ENCODE measurements at regions not wholly inside any gene's neighbourhood (a gene's known extent, or its start where the extent isn't known, plus 50 kb on each side); places are given as distances from the start of the nearest gene placed in this dataset.
"Not testable (repeated sequence)": the region's sequence is repeated elsewhere in the genome, so short reads cannot be mapped to it uniquely, and the experiment has no call there.

- intact Hi-C loops (cut with micrococcal nuclease), result no loop called here
Measured at GRCh38 chr17:62156949-62157348, 91.9 kb upstream of the MED13 start.

GRCh38 chr17:62154909-62155308 lies 89.8 kb upstream of the MED13 start:
- intact Hi-C loops (cut with micrococcal nuclease), result no loop called here

- intact Hi-C loops (cut with micrococcal nuclease), result no loop called here
Measured at GRCh38 chr17:62150471-62150870, 85.4 kb upstream of the MED13 start.

DNA sequence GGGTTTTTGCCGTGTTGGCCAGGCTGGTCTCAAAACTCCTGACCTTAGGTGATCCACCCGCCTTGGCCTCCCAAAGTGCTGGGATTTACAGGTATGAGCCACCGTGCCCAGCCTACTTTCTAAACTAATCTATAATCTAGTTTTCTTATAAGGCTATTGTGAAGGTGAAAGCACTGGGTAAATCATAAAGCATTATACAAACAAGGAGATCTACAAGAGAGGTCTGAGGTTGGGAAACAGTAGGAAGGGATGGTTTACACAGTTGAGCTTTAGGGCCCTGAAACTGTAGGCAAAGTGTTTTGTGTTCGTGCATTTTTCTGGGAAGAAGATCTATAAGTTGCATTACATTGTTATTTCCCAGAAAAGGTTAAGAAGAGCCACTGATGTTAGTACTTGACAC lies 84.9 kb upstream of the MED13 start:
- intact Hi-C loops (cut with micrococcal nuclease), result no loop called here

GRCh38 chr17:62147284-62147683 lies 82.2 kb upstream of the MED13 start:
- intact Hi-C loops (cut with micrococcal nuclease), result no loop called here

- intact Hi-C loops (cut with micrococcal nuclease), result no loop called here
Measured at GRCh38 chr17:62140836-62141235, 75.8 kb upstream of the MED13 start.

DNA sequence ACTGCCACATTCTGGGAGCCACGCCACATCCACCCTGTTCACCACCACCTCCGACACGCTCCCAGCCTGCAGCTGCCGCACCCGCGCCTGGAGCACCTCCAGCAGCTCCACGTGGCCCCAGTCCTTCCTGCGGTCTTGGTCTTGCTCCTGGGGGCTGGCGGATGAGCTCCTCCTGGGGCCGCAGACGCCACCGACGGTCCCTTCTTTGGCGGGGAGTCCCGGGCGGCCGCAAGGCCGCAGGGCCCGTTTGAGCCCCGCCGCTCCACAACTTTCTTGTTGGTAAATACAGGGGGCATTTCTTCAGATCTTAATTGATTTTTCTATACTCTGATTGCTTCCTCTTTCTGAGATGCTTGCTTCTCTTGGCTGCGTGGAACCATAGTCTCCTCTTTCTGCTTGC lies 75.3 kb upstream of the MED13 start:
- intact Hi-C loops (cut with micrococcal nuclease), result no loop called here

- intact Hi-C loops (cut with micrococcal nuclease), result not testable (repeated sequence)
Measured at GRCh38 chr17:62139690-62140354, 74.7 kb upstream of the MED13 start.

DNA sequence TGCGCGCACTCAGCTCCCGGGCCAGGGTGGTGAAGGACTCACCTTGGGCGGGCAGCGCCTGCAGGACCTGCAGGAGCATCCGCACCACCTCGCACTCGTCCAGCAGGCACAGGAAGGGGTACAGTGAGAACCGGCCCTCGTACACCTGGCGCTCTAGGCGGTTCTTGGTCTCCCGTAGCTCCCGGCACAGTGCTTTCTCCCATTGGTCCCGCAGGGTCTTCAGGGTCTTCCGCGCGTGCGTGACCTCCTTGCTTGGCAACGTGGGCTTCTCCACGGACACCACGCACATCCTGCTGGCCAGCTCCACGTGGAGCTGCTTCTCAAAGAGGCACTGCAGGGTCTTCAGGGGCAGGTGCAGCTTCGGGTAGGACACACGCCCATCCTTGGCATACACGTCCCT lies 74.1 kb upstream of the MED13 start:
- intact Hi-C loops (cut with micrococcal nuclease), result no loop called here

DNA sequence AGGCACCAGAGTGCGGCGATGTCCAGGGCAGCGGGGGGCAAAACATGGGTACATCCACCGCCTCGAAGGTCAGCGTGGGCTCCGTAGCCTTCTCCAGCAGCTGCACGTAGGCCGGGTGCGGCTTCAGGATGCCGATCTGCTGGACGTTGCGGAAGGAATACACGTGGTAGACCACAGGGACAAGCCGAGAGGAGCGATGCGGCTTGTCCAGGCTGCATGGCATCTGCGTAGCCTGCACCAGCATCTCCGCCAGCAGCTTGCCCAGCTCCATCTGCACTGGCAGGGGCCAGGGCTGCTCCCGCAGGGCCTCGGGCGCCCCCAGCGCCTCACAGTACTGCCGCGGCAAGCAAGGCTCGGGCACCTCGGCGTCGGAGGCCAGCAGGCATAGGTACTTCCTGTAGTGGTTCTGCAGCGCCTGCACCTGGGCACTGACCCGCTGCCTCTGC lies 73.6 kb upstream of the MED13 start:
- intact Hi-C loops (cut with micrococcal nuclease), result not testable (repeated sequence)

DNA sequence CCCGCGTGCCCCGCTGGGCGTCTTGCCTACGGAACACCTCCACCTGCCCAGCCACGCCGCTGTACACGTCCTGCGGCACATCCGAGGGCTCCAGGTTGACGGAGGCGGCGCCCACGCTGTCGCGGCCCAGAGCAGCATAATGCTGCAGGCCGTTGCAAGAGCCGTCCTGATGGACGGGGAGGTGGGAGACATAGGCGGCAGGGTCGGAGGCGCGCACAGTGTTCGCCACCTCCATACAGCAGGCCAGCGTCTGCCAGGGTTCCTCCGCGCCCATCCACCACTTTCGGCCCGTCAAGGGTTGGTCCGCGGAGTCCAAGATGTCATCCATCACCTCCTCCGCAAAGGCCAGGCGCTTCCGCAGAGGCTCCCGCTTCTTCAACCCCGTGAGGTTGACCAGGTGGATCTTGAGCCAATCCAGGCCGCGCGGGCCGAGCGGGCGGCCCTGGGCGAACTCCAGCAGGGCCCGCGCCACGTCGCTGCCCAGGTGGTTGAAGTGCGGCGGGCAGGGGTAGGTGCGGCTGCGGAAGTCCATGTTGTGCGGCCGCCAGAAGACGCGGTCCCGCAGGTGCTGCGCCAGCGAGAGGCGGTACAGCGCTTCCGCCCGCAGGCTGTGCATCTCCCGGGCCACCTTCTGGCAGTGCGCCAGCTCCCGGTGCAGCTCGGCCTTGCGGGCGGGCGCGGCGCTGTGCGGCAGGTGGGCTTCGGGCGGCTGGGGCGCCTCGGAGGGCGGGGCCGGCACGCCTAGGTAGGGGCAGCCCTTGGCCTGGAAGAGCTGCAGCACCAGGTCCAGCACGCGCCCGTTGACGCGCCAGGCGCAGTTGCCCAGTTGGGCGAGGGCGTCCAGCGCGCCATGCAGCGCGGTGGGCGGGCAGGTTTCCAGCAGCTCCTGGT lies 72.9 kb upstream of the MED13 start:
- intact Hi-C loops (cut with micrococcal nuclease), result not testable (repeated sequence)

GRCh38 chr17:62137013-62137733 lies 72.1 kb upstream of the MED13 start:
- intact Hi-C loops (cut with micrococcal nuclease), result not testable (repeated sequence)

DNA sequence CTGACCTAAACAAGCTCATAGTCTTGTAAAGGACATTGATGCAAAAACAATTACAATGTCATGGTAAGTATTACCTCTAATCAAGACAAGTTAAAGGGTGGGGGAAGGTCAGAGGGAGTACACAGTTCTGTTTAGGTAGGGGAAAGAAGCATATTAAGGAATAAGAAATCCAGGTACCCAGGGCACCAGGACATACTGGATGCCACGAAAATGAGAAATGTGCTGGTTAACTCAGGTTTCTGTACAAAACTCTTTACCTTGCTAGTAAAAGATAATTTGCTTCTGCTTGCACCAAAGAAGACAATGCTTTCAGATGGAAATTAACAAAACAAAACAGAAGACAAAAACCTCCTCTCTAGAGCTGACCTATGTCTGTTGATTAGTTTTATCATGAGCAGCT lies 70.7 kb upstream of the MED13 start:
- intact Hi-C loops (cut with micrococcal nuclease), result no loop called here

DNA sequence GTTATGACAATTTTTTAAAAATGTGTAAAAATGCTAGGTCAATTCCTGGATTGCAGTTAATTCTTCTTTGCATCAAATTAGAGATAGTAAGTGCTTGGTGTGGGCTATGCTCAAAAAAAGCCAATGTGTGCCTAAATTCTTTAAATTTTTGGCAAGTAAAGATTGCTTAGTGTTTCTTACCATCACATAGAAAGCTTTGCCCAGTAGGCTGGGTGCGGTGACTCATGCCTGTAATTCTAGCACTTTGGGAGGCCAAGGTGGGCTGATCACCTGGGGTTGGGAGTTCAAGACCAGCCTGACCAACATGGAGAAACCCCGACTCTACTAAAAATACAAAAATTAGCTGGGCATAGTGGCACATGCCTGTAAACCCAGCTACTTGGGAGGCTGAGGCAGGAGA lies 70.0 kb upstream of the MED13 start:
- intact Hi-C loops (cut with micrococcal nuclease), result not testable (repeated sequence)

- intact Hi-C loops (cut with micrococcal nuclease), result no loop called here
Measured at GRCh38 chr17:62134397-62134796, 69.3 kb upstream of the MED13 start.

DNA sequence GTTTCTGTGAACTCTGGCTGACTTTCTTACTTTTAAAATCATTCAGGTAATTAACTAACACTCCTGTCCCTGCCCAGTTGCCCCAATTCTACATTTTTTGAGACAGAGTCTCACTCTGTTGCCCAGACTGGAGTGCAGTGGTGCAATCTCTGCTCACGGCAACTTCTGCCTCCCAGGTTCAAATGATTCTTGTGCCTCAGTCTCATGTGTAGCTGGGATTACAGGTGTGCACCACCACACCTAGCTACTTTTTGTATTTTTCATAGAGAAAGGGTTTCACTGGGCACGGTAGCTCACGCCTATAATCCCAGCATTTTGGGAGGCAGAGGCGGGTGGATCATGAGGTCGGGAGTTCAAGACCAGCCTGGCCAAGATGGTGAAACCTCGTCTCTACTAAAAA lies 66.2 kb upstream of the MED13 start:
- intact Hi-C loops (cut with micrococcal nuclease), result not testable (repeated sequence)

DNA sequence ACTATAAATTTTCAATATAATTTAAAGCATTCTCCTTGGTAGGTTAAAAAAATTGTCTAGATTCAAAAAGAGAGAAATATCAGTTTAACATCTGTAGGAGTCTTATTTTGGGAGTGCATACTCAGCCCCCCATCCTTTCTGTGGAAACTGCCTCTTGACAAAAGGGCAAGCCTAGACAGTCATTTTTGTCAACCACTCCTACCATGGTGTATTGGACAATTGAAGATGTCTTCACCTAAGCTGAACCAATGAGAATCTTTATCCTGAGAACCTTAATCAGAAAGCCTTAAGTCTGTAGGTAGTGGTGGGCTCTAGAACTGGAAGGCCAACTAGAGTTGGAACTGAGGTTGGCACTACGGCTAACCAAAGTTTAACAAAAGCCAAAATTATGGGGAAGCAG lies 65.7 kb upstream of the MED13 start:
- intact Hi-C loops (cut with micrococcal nuclease), result no loop called here

GRCh38 chr17:62126292-62126691 lies 61.2 kb upstream of the MED13 start:
- intact Hi-C loops (cut with micrococcal nuclease), result no loop called here

- intact Hi-C loops (cut with micrococcal nuclease), result no loop called here
Measured at GRCh38 chr17:62125307-62125706, 60.2 kb upstream of the MED13 start.

DNA sequence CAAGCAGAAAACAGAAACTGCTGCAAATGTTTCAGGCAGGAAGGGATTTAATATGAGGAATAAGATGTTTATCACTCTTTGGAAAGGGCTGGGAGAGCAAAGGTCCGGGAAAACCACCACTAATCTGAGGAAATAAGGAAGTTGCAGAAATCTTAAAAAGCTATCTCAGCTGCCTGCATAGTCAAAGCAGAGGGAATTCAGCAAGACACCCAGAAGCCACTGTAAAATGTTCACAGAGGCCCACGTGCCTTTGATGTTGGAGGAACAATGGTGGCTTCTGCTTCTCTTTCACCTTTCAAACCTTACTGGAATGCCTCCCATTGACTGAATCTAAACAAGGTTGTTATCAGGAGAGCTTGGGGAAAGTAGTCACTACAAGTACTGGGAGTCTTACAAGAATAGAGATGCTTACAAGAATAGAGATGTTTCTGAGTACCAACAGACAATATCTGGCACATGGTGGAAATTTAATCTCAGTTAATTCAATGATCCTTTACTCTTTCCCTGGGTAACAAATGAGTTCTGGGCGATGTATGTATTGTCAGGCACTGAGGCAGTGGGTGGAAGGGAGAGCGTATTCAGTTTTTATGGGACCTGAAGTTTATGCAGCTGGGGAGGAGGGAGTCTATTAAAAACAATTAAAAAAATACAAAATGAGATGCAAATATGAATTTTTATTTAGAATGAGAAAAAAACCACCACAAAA lies 56.1 kb upstream of the MED13 start:
- intact Hi-C loops (cut with micrococcal nuclease), result no loop called here

GRCh38 chr17:62119373-62119772 lies 54.3 kb upstream of the MED13 start:
- intact Hi-C loops (cut with micrococcal nuclease), result no loop called here

All from T-helper 1 cell treated with Interleukin-12 subunit alpha and Interleukin-12 subunit beta and Interleukin-4 antibody, amounts not matched to agents 30 ng/mL and 1 ng/mL, for 36 hours (primary cell).